GM12878 (cell line): ENCODE measurements at regions not wholly inside any gene's neighbourhood (a gene's known extent, or its start where the extent isn't known, plus 50 kb on each side); places are given as distances from the start of the nearest gene placed in this dataset.

Source experiments
- ATAC-seq: fragments of 200-7000 bp; cut with Tn5 transposase; 3 replicates; pipeline ENCODE4 v1.9.1; 2020; ENCODE audit warnings: mild to moderate bottlenecking, moderate library complexity
- BruUV-seq: library from RNA; stranded (reverse); fragments of 400-500 nt; replicated peaks from 2 replicates; lab custom pipeline; 2021; lab: Mats Ljungman, UMichigan
- CTCF ChIA-PET: fragments of 300-600 bp; sonication (Branson Sonifier 250); formaldehyde crosslinking; extraction: SDS; loops from one replicate; lab custom pipeline; 2021; ENCODE audit warnings: inconsistent platforms; lab: Yijun Ruan, JAX
- POLR2A ChIA-PET: fragments of 350-600 bp; formaldehyde crosslinking; extraction: SDS; loops from one replicate; lab custom pipeline; 2021; ENCODE audit warnings: inconsistent platforms; lab: Charles Lee
- RAD21 ChIA-PET: fragments of 300-600 bp; sonication (Branson Sonifier 250); formaldehyde crosslinking; loops from one replicate; lab custom pipeline; 2023; ENCODE audit warnings: antibody characterized with exemption; ENCODE audit not compliant: unreplicated experiment; lab: Charles Lee
- SMC1A ChIA-PET: fragments of 300-600 bp; sonication (Branson Sonifier 250); formaldehyde crosslinking; loops from one replicate; lab custom pipeline; 2023; ENCODE audit not compliant: unreplicated experiment, uncharacterized antibody; lab: Charles Lee
- DNase-seq: peaks from one replicate; pipeline ENCODE4 v3.0.0-alpha.2; 2011; ENCODE audit warnings: low read depth, low spot score
- FAIRE-seq: peaks from 3 replicates; lab custom pipeline; 2011; peaks lifted over from hg19 to GRCh38; lab: Jason Lieb, UNC
- H2AFZ ChIP-seq: 2 replicates; pipeline ENCODE4 v1.6.0; 2011; ENCODE audit warnings: low read depth, low read length, control low read depth; ENCODE audit not compliant: control insufficient read depth
- H3K27ac ChIP-seq: 2 replicates; pipeline ENCODE4 v1.5.1; 2011; ENCODE audit warnings: control low read depth; ENCODE audit not compliant: control insufficient read depth, insufficient read depth
- H3K27me3 ChIP-seq, 2 experiments: replicated peaks in 1 of 2; 2 replicates each; pipeline versions ENCODE4 v1.6.0 to v1.6.1; 2011; ENCODE audit warnings: low read length in 1 of 2; ENCODE audit not compliant: control insufficient read depth in 2 of 2, insufficient read depth in 2 of 2
- H3K36me3 ChIP-seq, 2 experiments: 2 replicates each; pipeline ENCODE4 v1.5.1; 2011; ENCODE audit warnings: low read length in 1 of 2; ENCODE audit not compliant: control insufficient read depth in 2 of 2, insufficient read depth in 2 of 2
- H3K4me1 ChIP-seq: 2 replicates; pipeline ENCODE4 v1.6.1; 2011; ENCODE audit warnings: mild to moderate bottlenecking, low read length, moderate library complexity, mixed read lengths; ENCODE audit not compliant: control insufficient read depth, insufficient read depth
- H3K4me2 ChIP-seq: 2 replicates; pipeline ENCODE4 v1.6.0; 2011; ENCODE audit warnings: control low read depth; ENCODE audit not compliant: control insufficient read depth, insufficient read depth
- H3K4me3 ChIP-seq: fragments of 200-600 bp; sonication (generic); 2 replicates; pipeline ENCODE4 v1.5.1; 2016
- H3K79me2 ChIP-seq: 2 replicates; pipeline ENCODE4 v1.6.0; 2011; ENCODE audit warnings: low read length; ENCODE audit not compliant: control insufficient read depth, insufficient read depth
- H3K9ac ChIP-seq: 2 replicates; pipeline ENCODE4 v1.8.0; 2011; ENCODE audit warnings: low read length, control low read depth, mixed read lengths; ENCODE audit not compliant: control insufficient read depth, insufficient read depth
- H3K9me3 ChIP-seq: replicated peaks from 3 replicates; pipeline ENCODE4 v1.5.1; 2011; ENCODE audit warnings: mild to moderate bottlenecking, low read length; ENCODE audit not compliant: control insufficient read depth, insufficient read depth
- H4K20me1 ChIP-seq: 2 replicates; pipeline ENCODE4 v1.6.0; 2011; ENCODE audit not compliant: control insufficient read depth, insufficient read depth
- ASH2L ChIP-seq: fragments of 300-600, 200-600 bp; sonication (generic); IDR thresholded peaks from 2 replicates; pipeline ENCODE4 v1.6.1; 2017; ENCODE audit warnings: low read depth, mild to moderate bottlenecking, borderline replicate concordance
- CREM ChIP-seq: IDR thresholded peaks from 2 replicates; pipeline ENCODE4 v1.6.1; 2014; ENCODE audit warnings: antibody characterized with exemption, low read depth
- ESRRA ChIP-seq: IDR thresholded peaks from 2 replicates; pipeline ENCODE4 v1.6.1; 2012; ENCODE audit warnings: mild to moderate bottlenecking, low read length, improper control_type of control experiment
- FOXK2 ChIP-seq: fragments of 450-650 bp; IDR thresholded peaks from 2 replicates; pipeline ENCODE4 v1.6.1; 2017; ENCODE audit warnings: mild to moderate bottlenecking, moderate library complexity
- IRF5 ChIP-seq: fragments of 450-650 bp; IDR thresholded peaks from 2 replicates; pipeline ENCODE4 v1.6.1; 2017; ENCODE audit warnings: borderline replicate concordance
- JUNB ChIP-seq: IDR thresholded peaks from 2 replicates; pipeline ENCODE4 v1.6.1; 2016; ENCODE audit warnings: antibody characterized with exemption, mild to moderate bottlenecking
- MEF2B ChIP-seq: fragments of 450-650 bp; IDR thresholded peaks from 2 replicates; pipeline ENCODE4 v1.6.1; 2018; ENCODE audit warnings: mild to moderate bottlenecking, moderate library complexity; ENCODE audit not compliant: partially characterized antibody, poor library complexity, severe bottlenecking
- PAX8 ChIP-seq: fragments of 450-650 bp; IDR thresholded peaks from 2 replicates; pipeline ENCODE4 v1.6.1; 2017; ENCODE audit warnings: mild to moderate bottlenecking, moderate library complexity
- POU2F2 ChIP-seq: IDR thresholded peaks from 3 replicates; pipeline ENCODE4 v1.6.1; 2011; ENCODE audit warnings: low read depth, mild to moderate bottlenecking, low read length, borderline replicate concordance
- RAD21 ChIP-seq: IDR thresholded peaks from 2 replicates; pipeline ENCODE4 v1.6.1; 2011; ENCODE audit warnings: mild to moderate bottlenecking, low read depth, low read length, moderate library complexity; ENCODE audit not compliant: insufficient read depth
- SKIL ChIP-seq: fragments of 450-650 bp; IDR thresholded peaks from 2 replicates; pipeline ENCODE4 v1.6.1; 2017; ENCODE audit warnings: mild to moderate bottlenecking, low read depth, inconsistent platforms; ENCODE audit not compliant: poor library complexity, severe bottlenecking
- SMARCA5 ChIP-seq: fragments of 450-650 bp; IDR thresholded peaks from 2 replicates; pipeline ENCODE4 v1.6.1; 2017; ENCODE audit warnings: mild to moderate bottlenecking
- SPI1 ChIP-seq: IDR thresholded peaks from 2 replicates; pipeline ENCODE4 v1.6.1; 2011; ENCODE audit warnings: low read depth, mild to moderate bottlenecking, low read length, moderate library complexity, borderline replicate concordance; ENCODE audit not compliant: insufficient read depth
- TARDBP ChIP-seq: IDR thresholded peaks from 2 replicates; pipeline ENCODE4 v1.6.1; 2016; ENCODE audit warnings: borderline replicate concordance
- WGBS: methylation state at CpG from one replicate; pipeline ENCODE4 v1.1.6; 2016; ENCODE audit warnings: low lambda C conversion rate; ENCODE audit not compliant: insufficient replicate concordance, insufficient coverage; ENCODE audit errors: missing lambda C conversion rate; 5-methylcytosine and 5-hydroxymethylcytosine counted together
- in situ Hi-C: fragments of 300-500 bp; cut with MboI; formaldehyde crosslinking; loops from 9 replicates; pipeline ENCODE4 v1.14.3; 2018; ENCODE audit warnings: mixed read lengths
- intact Hi-C: fragments of 100-400 bp; cut with micrococcal nuclease; formaldehyde crosslinking; loops from one replicate; pipeline ENCODE4 v1.14.2; 2022; ENCODE audit not compliant: unreplicated experiment
- TF ChIP-seq, protein P1 (sequence below): fragments of 450-650 bp; formaldehyde crosslinking; IDR thresholded peaks from 2 replicates; pipeline ENCODE4 v1.4.0; 2022; ENCODE audit warnings: mild to moderate bottlenecking, moderate library complexity
- TF ChIP-seq, protein P2 (sequence below): fragments of 150-350 bp; IDR thresholded peaks from 2 replicates; pipeline ENCODE4 v1.6.1; 2014; ENCODE audit warnings: mild to moderate bottlenecking, low read depth, low read length
- TF ChIP-seq, protein P3 (sequence below): IDR thresholded peaks from 2 replicates; pipeline ENCODE4 v1.6.1; 2011; ENCODE audit warnings: low read depth, low read length, improper control_type of control experiment, borderline replicate concordance

DNA sequence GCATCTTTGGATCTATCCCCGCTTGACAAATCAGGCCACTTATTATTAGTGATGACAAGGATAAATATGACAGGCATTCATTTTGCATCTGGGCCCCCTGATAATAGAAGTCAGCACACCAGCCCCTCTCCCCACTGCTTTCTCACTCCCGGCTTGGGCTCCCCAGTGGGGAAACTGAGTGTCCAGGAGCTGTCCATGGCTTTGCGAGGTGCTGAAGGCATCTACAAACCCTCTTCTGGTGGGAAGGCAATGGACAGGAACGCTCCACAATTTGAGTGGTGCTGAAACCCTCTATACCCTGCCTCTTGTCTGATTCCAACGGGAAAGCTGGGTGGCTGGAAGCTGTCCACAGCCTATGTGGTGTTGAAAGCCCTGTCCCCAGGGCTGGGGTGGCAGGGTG is 61.7 kb upstream of the PCBD1 start:
- CTCF ChIA-PET: no interaction called here
- 1% methylated on average over 5 of the region's 5 CpGs for WGBS
- no peak for TF ChIP-seq IRF5
- no peak for TF ChIP-seq POU2F2
- TF ChIP-seq TARDBP: no peak
- TF ChIP-seq, protein P1, sequence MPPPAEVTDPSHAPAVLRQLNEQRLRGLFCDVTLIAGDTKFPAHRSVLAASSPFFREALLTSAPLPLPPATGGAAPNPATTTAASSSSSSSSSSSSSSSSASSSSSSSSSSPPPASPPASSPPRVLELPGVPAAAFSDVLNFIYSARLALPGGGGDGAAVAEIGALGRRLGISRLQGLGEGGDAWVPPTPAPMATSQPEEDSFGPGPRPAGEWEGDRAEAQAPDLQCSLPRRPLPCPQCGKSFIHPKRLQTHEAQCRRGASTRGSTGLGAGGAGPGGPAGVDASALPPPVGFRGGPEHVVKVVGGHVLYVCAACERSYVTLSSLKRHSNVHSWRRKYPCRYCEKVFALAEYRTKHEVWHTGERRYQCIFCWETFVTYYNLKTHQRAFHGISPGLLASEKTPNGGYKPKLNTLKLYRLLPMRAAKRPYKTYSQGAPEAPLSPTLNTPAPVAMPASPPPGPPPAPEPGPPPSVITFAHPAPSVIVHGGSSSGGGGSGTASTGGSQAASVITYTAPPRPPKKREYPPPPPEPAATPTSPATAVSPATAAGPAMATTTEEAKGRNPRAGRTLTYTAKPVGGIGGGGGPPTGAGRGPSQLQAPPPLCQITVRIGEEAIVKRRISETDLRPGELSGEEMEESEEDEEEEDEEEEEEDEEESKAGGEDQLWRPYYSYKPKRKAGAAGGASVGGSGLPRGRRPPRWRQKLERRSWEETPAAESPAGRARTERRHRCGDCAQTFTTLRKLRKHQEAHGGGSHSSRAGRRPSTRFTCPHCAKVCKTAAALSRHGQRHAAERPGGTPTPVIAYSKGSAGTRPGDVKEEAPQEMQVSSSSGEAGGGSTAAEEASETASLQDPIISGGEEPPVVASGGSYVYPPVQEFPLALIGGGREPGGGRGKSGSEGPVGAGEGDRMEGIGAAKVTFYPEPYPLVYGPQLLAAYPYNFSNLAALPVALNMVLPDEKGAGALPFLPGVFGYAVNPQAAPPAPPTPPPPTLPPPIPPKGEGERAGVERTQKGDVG (CRISPR knock-in tag): no peak
- TF ChIP-seq MEF2B: no peak
- TF ChIP-seq, protein P2, sequence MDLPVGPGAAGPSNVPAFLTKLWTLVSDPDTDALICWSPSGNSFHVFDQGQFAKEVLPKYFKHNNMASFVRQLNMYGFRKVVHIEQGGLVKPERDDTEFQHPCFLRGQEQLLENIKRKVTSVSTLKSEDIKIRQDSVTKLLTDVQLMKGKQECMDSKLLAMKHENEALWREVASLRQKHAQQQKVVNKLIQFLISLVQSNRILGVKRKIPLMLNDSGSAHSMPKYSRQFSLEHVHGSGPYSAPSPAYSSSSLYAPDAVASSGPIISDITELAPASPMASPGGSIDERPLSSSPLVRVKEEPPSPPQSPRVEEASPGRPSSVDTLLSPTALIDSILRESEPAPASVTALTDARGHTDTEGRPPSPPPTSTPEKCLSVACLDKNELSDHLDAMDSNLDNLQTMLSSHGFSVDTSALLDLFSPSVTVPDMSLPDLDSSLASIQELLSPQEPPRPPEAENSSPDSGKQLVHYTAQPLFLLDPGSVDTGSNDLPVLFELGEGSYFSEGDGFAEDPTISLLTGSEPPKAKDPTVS: no peak
- TF ChIP-seq, protein P3, sequence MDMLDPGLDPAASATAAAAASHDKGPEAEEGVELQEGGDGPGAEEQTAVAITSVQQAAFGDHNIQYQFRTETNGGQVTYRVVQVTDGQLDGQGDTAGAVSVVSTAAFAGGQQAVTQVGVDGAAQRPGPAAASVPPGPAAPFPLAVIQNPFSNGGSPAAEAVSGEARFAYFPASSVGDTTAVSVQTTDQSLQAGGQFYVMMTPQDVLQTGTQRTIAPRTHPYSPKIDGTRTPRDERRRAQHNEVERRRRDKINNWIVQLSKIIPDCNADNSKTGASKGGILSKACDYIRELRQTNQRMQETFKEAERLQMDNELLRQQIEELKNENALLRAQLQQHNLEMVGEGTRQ: no peak
- no peak for TF ChIP-seq ESRRA
- TF ChIP-seq SMARCA5: no peak
- no peak for TF ChIP-seq RAD21
- no peak for TF ChIP-seq SPI1
- TF ChIP-seq CREM: no peak
- TF ChIP-seq PAX8: no peak
- no peak for TF ChIP-seq ASH2L
- TF ChIP-seq FOXK2: no peak
- TF ChIP-seq SKIL: no peak
- no peak for TF ChIP-seq JUNB

More for the DNA sequence above, 61.7 kb upstream of the PCBD1 start:
- Histone ChIP-seq H3K27ac (no peak overlapping the region), H2AFZ (no peak overlapping the region), H3K27me3 (peaks cover 2 to 5% of the 10 kb centered on the region in 2 experiments; a peak in 2 of 4 replicates), H3K4me2 (no peak overlapping the region), H4K20me1 (no peaks in the 10 kb centered on the region), H3K9ac (no peak overlapping the region), H3K36me3 (no peaks in the 10 kb centered on the region), H3K9me3 (no peaks in the 10 kb centered on the region), H3K79me2 (no peaks in the 10 kb centered on the region), H3K4me3 (no peak overlapping the region), H3K4me1 (no peaks in the 10 kb centered on the region)
- in situ Hi-C loops: no loop called here
- ChIA-PET SMC1A (no interaction called here), RAD21 (no interaction called here), POLR2A (no interaction called here)
- no TSS peak for BruUV-seq
- FAIRE-seq (no peak), DNase-seq (no peak), ATAC-seq (no peak)
- intact Hi-C loops: no loop called here
